A549 (cell line): ENCODE measurements at regions not wholly inside any gene's neighbourhood (a gene's known extent, or its start where the extent isn't known, plus 50 kb on each side); places are given as distances from the start of the nearest gene placed in this dataset.

Experiments used
- ATAC-seq, 2 experiments: fragments of 200-7000 bp in 1 of 2; fragments of >200 bp in 1 of 2; cut with Nextera tagmentation in 1 of 2; cut with Tn5 transposase in 1 of 2; 3 replicates each; pipeline versions ENCODE4 v1.8.0 to v1.9.1; 2018 to 2020; ENCODE audit warnings: mild to moderate bottlenecking in 1 of 2, moderate library complexity in 1 of 2
- CTCF ChIA-PET: fragments of 300-600 bp; sonication (Branson Sonifier 250); formaldehyde crosslinking; extraction: SDS; loops from one replicate; lab custom pipeline; 2021; ENCODE audit warnings: antibody characterized with exemption, inconsistent platforms; lab: Yijun Ruan, JAX
- POLR2A ChIA-PET: fragments of 350-600 bp; formaldehyde crosslinking; extraction: SDS; loops from one replicate; lab custom pipeline; 2021; ENCODE audit warnings: antibody characterized with exemption, inconsistent platforms; lab: Yijun Ruan, JAX
- DNase-seq, 2 experiments: peaks; one replicate each; pipeline versions ENCODE4 v3.0.0 to v3.0.0-alpha.2; 2011 to 2016; ENCODE audit warnings: low read depth in 1 of 2, low spot score in 1 of 2
- FAIRE-seq: peaks from 2 replicates; lab custom pipeline; 2011; peaks lifted over from hg19 to GRCh38; lab: Jason Lieb, UNC
- H3K27ac ChIP-seq, 2 experiments: fragments of >200 bp; sonication (Bioruptor Twin); formaldehyde crosslinking; 3 replicates each; pipeline ENCODE4 v1.5.1; 2016 to 2017
- H3K4me1 ChIP-seq: fragments of >200 bp; sonication (Bioruptor Twin); formaldehyde crosslinking; 3 replicates; pipeline ENCODE4 v1.6.1; 2016
- H3K4me2 ChIP-seq: fragments of >200 bp; sonication (Bioruptor Twin); formaldehyde crosslinking; 3 replicates; pipeline ENCODE4 v1.6.1; 2016
- H3K4me3 ChIP-seq: fragments of >200 bp; sonication (Bioruptor Twin); formaldehyde crosslinking; 3 replicates; pipeline ENCODE4 v1.5.1; 2016
- H3K9me3 ChIP-seq: fragments of >200 bp; sonication (Bioruptor Twin); formaldehyde crosslinking; 3 replicates; pipeline ENCODE4 v1.6.1; 2016
- BHLHE40 ChIP-seq: IDR thresholded peaks from 2 replicates; pipeline ENCODE4 v1.6.1; 2012; ENCODE audit warnings: low read depth, low read length, inconsistent platforms
- CBX2 ChIP-seq: fragments of 200-600 bp; sonication (generic); IDR thresholded peaks from 2 replicates; pipeline ENCODE4 v1.6.1; 2016; ENCODE audit warnings: low read depth, mild to moderate bottlenecking, borderline replicate concordance
- CHD4 ChIP-seq: fragments of 200-600 bp; sonication (generic); IDR thresholded peaks from 2 replicates; pipeline ENCODE4 v1.6.1; 2016; ENCODE audit warnings: antibody characterized with exemption, mild to moderate bottlenecking, borderline replicate concordance
- ESRRA ChIP-seq: fragments of 150-350 bp; IDR thresholded peaks from 2 replicates; pipeline ENCODE4 v1.6.1; 2014; ENCODE audit warnings: mild to moderate bottlenecking, low read length, borderline replicate concordance
- FOSL2 ChIP-seq, 2 experiments: fragments of 450-650 bp in 1 of 2; fragments of >200 bp in 1 of 2; sonication (Bioruptor Twin) in 1 of 2; formaldehyde crosslinking; IDR thresholded peaks; 2 replicates each; pipeline versions ENCODE4 v1.5.0 to v1.6.1; 2016 to 2020; ENCODE audit warnings: mild to moderate bottlenecking in 1 of 2, moderate library complexity in 1 of 2
- GATA3 ChIP-seq: IDR thresholded peaks from 2 replicates; pipeline ENCODE4 v1.6.1; 2012; ENCODE audit warnings: borderline replicate concordance
- HDAC2 ChIP-seq: fragments of 200-600 bp; sonication (generic); IDR thresholded peaks from 2 replicates; pipeline ENCODE4 v1.6.1; 2016
- HEYL ChIP-seq: fragments of 250-450 bp; sonication (Bioruptor Pico); IDR thresholded peaks from 2 replicates; pipeline ENCODE4 v1.8.0; 2021; ENCODE audit warnings: mild to moderate bottlenecking, moderate library complexity
- HOXB13 ChIP-seq: fragments of 250-450 bp; sonication (Bioruptor Pico); IDR thresholded peaks from 2 replicates; pipeline ENCODE4 v1.5.0; 2020; ENCODE audit warnings: low read depth, mild to moderate bottlenecking, moderate library complexity
- JUN ChIP-seq, 2 experiments: fragments of >200 bp; sonication (Bioruptor Twin); formaldehyde crosslinking; IDR thresholded peaks; 2 replicates in 1 of 2; 3 replicates in 1 of 2; pipeline ENCODE4 v1.6.1; 2016 to 2017
- JUNB ChIP-seq: fragments of >200 bp; sonication (Bioruptor Twin); formaldehyde crosslinking; IDR thresholded peaks from 2 replicates; pipeline ENCODE4 v1.6.1; 2016
- MAFK ChIP-seq: fragments of 450-650 bp; IDR thresholded peaks from 2 replicates; pipeline ENCODE4 v1.6.1; 2014; ENCODE audit not compliant: partially characterized antibody
- NPAS2 ChIP-seq: fragments of 250-450 bp; sonication (Bioruptor Pico); IDR thresholded peaks from 2 replicates; pipeline ENCODE4 v1.8.0; 2022; ENCODE audit warnings: mild to moderate bottlenecking, moderate library complexity, borderline replicate concordance
- NR3C1 ChIP-seq: fragments of >200 bp; sonication (Bioruptor Twin); formaldehyde crosslinking; IDR thresholded peaks from 3 replicates; pipeline ENCODE4 v1.6.1; 2017
- TP53 ChIP-seq: fragments of 250-450 bp; sonication (Bioruptor Pico); IDR thresholded peaks from 2 replicates; pipeline ENCODE4 v1.5.0; 2021; ENCODE audit warnings: mild to moderate bottlenecking, moderate library complexity
- ZFP36 ChIP-seq: fragments of 450-650 bp; IDR thresholded peaks from 2 replicates; pipeline ENCODE4 v1.6.1; 2014; ENCODE audit warnings: borderline replicate concordance; ENCODE audit not compliant: partially characterized antibody
- WGBS: methylation state at CpG from one replicate; pipeline ENCODE4 v1.1.6; 2017; ENCODE audit errors: missing lambda C conversion rate; 5-methylcytosine and 5-hydroxymethylcytosine counted together
- TF ChIP-seq, protein P1 (sequence below): IDR thresholded peaks from 2 replicates; pipeline ENCODE4 v1.6.1; 2012; ENCODE audit warnings: low read depth, borderline replicate concordance
- TF ChIP-seq, protein P2 (sequence below): fragments of 250-450 bp; sonication (Bioruptor Pico); IDR thresholded peaks from 2 replicates; pipeline ENCODE4 v1.5.0; 2021; ENCODE audit warnings: mild to moderate bottlenecking, moderate library complexity, borderline replicate concordance
- TF ChIP-seq, protein P3 (sequence below): IDR thresholded peaks from 2 replicates; pipeline ENCODE4 v1.6.1; 2012

DNA sequence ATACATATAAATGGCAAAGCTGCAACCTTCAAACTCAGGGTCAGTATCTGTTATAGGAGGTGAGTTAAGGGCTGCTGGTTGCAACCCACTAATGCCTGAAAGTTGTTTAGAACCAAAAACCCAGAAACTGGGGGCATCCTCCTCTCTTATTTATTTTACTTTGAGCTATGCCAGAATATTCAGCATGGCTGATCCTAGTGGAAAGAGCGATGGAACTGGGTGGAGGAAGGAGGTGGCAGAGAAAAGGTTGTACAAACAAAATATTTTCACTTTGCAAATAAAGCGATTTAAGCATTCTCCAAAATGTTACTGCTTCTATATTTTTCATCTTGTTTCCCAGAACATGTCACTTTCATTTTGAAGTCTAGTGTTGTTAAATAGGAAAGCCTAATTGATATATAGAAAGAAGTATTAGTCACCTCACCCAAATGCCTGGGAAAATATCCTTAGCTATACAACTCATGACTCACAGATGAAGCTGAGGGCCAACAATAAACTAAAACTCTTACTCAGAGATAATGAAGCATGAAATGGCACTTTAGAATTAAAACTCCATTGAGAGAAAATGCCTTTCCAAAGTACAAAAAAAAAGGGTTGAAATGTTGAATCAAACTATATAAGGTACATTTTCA is 251.4 kb upstream of the UBE2E3 start:
- Histone ChIP-seq H3K4me1 (peaks cover 44% of the 10 kb centered on the region), H3K27ac (peak overlapping the region; percentile 64 to 80), H3K4me2 (peak overlapping the region; percentile 64), H3K4me3 (no peak overlapping the region), H3K9me3 (no peaks in the 10 kb centered on the region)
- DNase-seq, result peak; percentile 17 to 53
- ATAC-seq, result peak; percentile 60 to 83; a peak in 3 of 6 replicates
- FAIRE-seq, result no peak
- TF ChIP-seq JUN (IDR thresholded peaks at IDR 0.05) (no peak), JUNB (peak; percentile 48), HDAC2 (no peak), CBX2 (no peak), HOXB13 (CRISPR knock-in tag) (no peak), FOSL2 (IDR thresholded peaks at IDR 0.05) (no peak), FOSL2 (CRISPR knock-in tag; IDR thresholded peaks at IDR 0.05) (peak; percentile 93), MAFK (peak; percentile 58)
- TF ChIP-seq, protein P1, sequence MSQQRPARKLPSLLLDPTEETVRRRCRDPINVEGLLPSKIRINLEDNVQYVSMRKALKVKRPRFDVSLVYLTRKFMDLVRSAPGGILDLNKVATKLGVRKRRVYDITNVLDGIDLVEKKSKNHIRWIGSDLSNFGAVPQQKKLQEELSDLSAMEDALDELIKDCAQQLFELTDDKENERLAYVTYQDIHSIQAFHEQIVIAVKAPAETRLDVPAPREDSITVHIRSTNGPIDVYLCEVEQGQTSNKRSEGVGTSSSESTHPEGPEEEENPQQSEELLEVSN, result no peak
- TF ChIP-seq, protein P2, sequence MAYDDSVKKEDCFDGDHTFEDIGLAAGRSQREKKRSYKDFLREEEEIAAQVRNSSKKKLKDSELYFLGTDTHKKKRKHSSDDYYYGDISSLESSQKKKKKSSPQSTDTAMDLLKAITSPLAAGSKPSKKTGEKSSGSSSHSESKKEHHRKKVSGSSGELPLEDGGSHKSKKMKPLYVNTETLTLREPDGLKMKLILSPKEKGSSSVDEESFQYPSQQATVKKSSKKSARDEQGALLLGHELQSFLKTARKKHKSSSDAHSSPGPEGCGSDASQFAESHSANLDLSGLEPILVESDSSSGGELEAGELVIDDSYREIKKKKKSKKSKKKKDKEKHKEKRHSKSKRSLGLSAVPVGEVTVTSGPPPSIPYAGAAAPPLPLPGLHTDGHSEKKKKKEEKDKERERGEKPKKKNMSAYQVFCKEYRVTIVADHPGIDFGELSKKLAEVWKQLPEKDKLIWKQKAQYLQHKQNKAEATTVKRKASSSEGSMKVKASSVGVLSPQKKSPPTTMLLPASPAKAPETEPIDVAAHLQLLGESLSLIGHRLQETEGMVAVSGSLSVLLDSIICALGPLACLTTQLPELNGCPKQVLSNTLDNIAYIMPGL (CRISPR knock-in tag), result no peak
- 16% methylated on average over 2 of the region's 2 CpGs for WGBS
- ChIA-PET CTCF (interaction anchor here (0.7 to 1.2 kb wide), 2 partner anchors 14 to 363 kb away, joined by 3 read pairs; no protein-coding TSS in a partner anchor), POLR2A (interaction anchor here (0.9 kb wide), 1 partner anchor 84 kb away, joined by 3 read pairs; no protein-coding TSS in a partner anchor)

DNA sequence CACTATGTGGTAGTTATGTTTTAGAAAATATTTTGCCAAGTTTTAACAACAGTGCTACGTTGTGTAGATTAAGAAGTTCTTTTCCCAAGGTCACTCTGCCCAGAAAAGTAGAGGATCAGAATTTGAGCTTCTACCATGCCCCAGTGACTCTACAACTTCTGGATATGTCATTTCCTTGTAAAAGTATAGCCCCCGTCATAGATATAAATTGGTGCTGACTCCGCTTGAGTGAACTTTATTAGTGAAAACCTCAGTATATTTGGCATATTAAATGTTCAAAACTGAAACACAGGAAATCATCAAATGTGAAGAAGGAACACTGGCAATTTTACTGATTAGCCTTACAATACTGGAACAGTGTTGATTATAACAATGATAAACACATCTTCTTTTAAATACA is 256.7 kb upstream of the UBE2E3 start:
- no peaks in the 10 kb centered on the region for H3K9me3 ChIP-seq
- ChIA-PET CTCF (interaction anchor here (0.6 to 0.8 kb wide), 2 partner anchors 16 to 1934 kb away, joined by 3 read pairs; no protein-coding TSS in a partner anchor), POLR2A (no interaction called here)
- no peak overlapping the region for H3K4me2 ChIP-seq
- 91% methylated on average over 3 of the region's 3 CpGs for WGBS
- H3K4me1 ChIP-seq, result peaks cover 16% of the 10 kb centered on the region
- H3K27ac ChIP-seq, result no peak overlapping the region
- FAIRE-seq (no peak), ATAC-seq (no peak), DNase-seq (no peak)
- no peak overlapping the region for H3K4me3 ChIP-seq
- TF ChIP-seq, protein P1, result no peak
- no peak for TF ChIP-seq ZFP36
- no peak for TF ChIP-seq GATA3

DNA sequence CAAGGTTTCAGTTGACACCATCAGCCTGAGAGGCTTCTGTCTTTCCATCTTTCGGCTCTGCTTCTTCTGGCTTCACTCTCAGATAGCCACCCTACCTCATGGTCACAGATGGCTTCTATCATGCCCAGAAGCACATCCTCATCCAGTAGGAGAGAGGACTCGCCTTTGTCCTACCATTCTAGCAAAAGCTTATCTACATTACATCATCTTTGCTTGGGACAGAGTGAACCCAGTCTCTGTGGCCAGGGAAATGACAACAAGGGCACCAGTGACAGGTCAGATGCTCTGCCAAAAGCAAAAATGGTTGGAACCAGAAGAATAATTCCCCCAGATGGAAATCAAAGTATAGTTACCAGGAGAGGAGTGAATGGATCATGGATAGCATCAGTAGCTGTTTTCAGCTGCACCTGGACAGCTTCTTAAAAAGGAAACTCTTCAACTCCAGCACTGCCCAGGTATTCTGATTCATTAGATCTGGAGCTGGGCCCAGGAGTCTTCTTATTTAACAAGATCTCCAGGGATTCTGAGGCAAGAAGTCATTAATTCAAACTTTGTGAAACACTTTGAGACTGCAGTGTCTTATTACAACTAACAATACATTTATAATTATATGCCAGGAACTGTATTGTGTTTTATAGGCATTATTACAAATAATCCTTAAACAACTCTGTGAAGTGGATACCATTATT is 257.7 kb upstream of the UBE2E3 start:
- no peak for FAIRE-seq
- POLR2A ChIA-PET, result no interaction called here
- Histone ChIP-seq H3K27ac (no peak overlapping the region; a peak in 1 of 6 replicates), H3K9me3 (no peaks in the 10 kb centered on the region), H3K4me2 (peak overlapping the region; percentile 36; the same call in 2 of the 3 replicates), H3K4me1 (peaks cover 11% of the 10 kb centered on the region; the same call in 2 of the 3 replicates), H3K4me3 (no peak overlapping the region)
- ATAC-seq, result peak in 1 of 2 experiments; percentile 48; a peak in 3 of 6 replicates
- no peak for DNase-seq
- CTCF ChIA-PET, result interaction anchor here (0.6 to 0.8 kb wide), 2 partner anchors 17 to 1935 kb away, joined by 3 read pairs; no protein-coding TSS in a partner anchor
- TF ChIP-seq, protein P3, sequence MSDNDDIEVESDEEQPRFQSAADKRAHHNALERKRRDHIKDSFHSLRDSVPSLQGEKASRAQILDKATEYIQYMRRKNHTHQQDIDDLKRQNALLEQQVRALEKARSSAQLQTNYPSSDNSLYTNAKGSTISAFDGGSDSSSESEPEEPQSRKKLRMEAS, result no peak
- TF ChIP-seq MAFK (no peak), CHD4 (no peak), BHLHE40 (no peak), TP53 (CRISPR knock-in tag) (no peak), HEYL (CRISPR knock-in tag) (no peak), GATA3 (no peak), NPAS2 (no peak), FOSL2 (IDR thresholded peaks at IDR 0.05) (no peak), FOSL2 (CRISPR knock-in tag; IDR thresholded peaks at IDR 0.05) (no peak), JUNB (no peak), NR3C1 (no peak), ESRRA (no peak), HOXB13 (CRISPR knock-in tag) (no peak)
- TF ChIP-seq, protein P1, result no peak
- WGBS, result 81% methylated on average over 2 of the region's 2 CpGs
